B cell (primary cell): ENCODE measurements at regions not wholly inside any gene's neighbourhood (a gene's known extent, or its start where the extent isn't known, plus 50 kb on each side); places are given as distances from the start of the nearest gene placed in this dataset.
"Not testable (repeated sequence)": the region's sequence is repeated elsewhere in the genome, so short reads cannot be mapped to it uniquely, and the experiment has no call there.

Source experiments
- EZH2 ChIP-seq: IDR thresholded peaks from 2 replicates; pipeline ENCODE4 v1.6.1; 2012; ENCODE audit warnings: borderline replicate concordance, low read depth, mild to moderate bottlenecking, moderate library complexity, low read length; ENCODE audit not compliant: insufficient read depth, poor library complexity, severe bottlenecking
- TF ChIP-seq, protein P1 (sequence below): fragments of 200-600 bp; IDR thresholded peaks from one replicate; pipeline ENCODE4 v1.8.0; 2022; ENCODE audit warnings: antibody characterized with exemption, mild to moderate bottlenecking

GRCh38 chr17:26994648-26995047 lies 299.3 kb upstream of the WSB1 start:
- TF ChIP-seq, protein P1, sequence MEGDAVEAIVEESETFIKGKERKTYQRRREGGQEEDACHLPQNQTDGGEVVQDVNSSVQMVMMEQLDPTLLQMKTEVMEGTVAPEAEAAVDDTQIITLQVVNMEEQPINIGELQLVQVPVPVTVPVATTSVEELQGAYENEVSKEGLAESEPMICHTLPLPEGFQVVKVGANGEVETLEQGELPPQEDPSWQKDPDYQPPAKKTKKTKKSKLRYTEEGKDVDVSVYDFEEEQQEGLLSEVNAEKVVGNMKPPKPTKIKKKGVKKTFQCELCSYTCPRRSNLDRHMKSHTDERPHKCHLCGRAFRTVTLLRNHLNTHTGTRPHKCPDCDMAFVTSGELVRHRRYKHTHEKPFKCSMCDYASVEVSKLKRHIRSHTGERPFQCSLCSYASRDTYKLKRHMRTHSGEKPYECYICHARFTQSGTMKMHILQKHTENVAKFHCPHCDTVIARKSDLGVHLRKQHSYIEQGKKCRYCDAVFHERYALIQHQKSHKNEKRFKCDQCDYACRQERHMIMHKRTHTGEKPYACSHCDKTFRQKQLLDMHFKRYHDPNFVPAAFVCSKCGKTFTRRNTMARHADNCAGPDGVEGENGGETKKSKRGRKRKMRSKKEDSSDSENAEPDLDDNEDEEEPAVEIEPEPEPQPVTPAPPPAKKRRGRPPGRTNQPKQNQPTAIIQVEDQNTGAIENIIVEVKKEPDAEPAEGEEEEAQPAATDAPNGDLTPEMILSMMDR, result not testable (repeated sequence)
- TF ChIP-seq EZH2, result not testable (repeated sequence)
